T-helper 2 cell treated with Interferon-gamma antibody and Interleukin-4, amounts not matched to agents 5 μg/mL and 100 μg/mL, for 36 hours (primary cell): ENCODE measurements at regions not wholly inside any gene's neighbourhood (a gene's known extent, or its start where the extent isn't known, plus 50 kb on each side); places are given as distances from the start of the nearest gene placed in this dataset.

Source experiments
- DNase-seq: peaks from one replicate; pipeline ENCODE4 v3.0.0; 2021; ENCODE audit warnings: low spot score
- H3K27ac Mint-ChIP-seq: one replicate; pipeline ENCODE4 v1.8.0; 2021; ENCODE audit warnings: mild to moderate bottlenecking, mixed read lengths
- H3K27me3 Mint-ChIP-seq: one replicate; pipeline ENCODE4 v1.8.0; 2021; ENCODE audit warnings: low read depth, mixed read lengths
- H3K36me3 Mint-ChIP-seq: one replicate; pipeline ENCODE4 v1.8.0; 2021; ENCODE audit warnings: low read depth, mixed read lengths
- H3K4me1 Mint-ChIP-seq: one replicate; pipeline ENCODE4 v1.8.0; 2021; ENCODE audit warnings: low read depth, mixed read lengths
- H3K4me3 Mint-ChIP-seq: one replicate; pipeline ENCODE4 v1.8.0; 2022; ENCODE audit warnings: mild to moderate bottlenecking, moderate library complexity, mixed read lengths
- H3K9me3 Mint-ChIP-seq: one replicate; pipeline ENCODE4 v1.8.0; 2021; ENCODE audit warnings: mixed read lengths

DNA sequence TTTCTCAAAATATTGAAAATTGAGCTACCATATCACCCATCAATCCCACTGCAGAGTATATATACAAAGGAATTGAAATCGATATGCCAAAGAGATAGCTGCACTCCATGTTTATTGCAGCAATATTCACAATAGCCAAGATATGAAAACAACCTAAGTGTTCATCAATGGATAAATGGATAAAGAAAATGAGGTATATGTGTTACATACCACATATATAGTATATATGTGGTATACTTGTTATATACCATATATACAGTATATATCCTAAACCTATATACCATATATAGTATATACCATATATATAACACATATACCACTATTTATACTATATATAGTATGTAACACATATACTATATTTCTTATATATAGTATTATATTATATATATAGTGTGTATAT, 313.3 kb downstream of the ZNF608 start:
- no peaks in the 10 kb centered on the region for H3K4me1 Mint-ChIP-seq
- no peak overlapping the region for H3K27ac Mint-ChIP-seq
- no peak for DNase-seq
- no peaks in the 10 kb centered on the region for H3K27me3 Mint-ChIP-seq
- peaks cover 29% of the 10 kb centered on the region for H3K9me3 Mint-ChIP-seq
- H3K4me3 Mint-ChIP-seq, result no peak overlapping the region
- no peaks in the 10 kb centered on the region for H3K36me3 Mint-ChIP-seq

- Mint-ChIP-seq H3K9me3 (peaks cover 11% of the 10 kb centered on the region), H3K27ac (no peak overlapping the region), H3K36me3 (no peaks in the 10 kb centered on the region), H3K4me3 (no peak overlapping the region), H3K4me1 (no peaks in the 10 kb centered on the region), H3K27me3 (no peaks in the 10 kb centered on the region)
- DNase-seq, result no peak
These were observed 324.9 kb downstream of the ZNF608 start for GRCh38 chr5:124421584-124421983.

GRCh38 chr5:124420952-124421351, 325.5 kb downstream of the ZNF608 start:
- peaks cover 11% of the 10 kb centered on the region for H3K9me3 Mint-ChIP-seq
- no peaks in the 10 kb centered on the region for H3K36me3 Mint-ChIP-seq
- H3K27ac Mint-ChIP-seq, result no peak overlapping the region
- no peak overlapping the region for H3K4me3 Mint-ChIP-seq
- DNase-seq, result no peak
- no peaks in the 10 kb centered on the region for H3K27me3 Mint-ChIP-seq
- no peaks in the 10 kb centered on the region for H3K4me1 Mint-ChIP-seq

DNA sequence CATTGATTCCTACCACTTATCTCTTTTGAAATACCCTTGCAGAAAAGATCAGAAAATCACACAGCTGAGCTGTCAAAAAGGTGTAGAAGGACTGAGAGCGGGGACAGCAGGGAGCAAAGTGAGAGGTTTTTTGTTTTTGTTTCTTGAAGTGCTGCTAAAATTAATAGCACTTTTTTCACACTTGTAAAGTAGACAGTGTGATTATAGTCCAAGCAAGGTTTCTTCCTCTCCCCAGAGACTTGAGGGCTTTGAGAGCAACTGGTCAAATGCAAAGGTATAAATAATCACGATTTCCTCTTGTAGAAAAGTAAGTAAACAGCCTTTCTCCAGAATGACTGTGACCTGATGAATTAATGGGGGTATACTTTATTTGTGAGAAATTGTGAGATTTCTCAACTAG, 326.9 kb downstream of the ZNF608 start:
- Mint-ChIP-seq H3K4me3 (no peak overlapping the region), H3K4me1 (no peaks in the 10 kb centered on the region), H3K36me3 (no peaks in the 10 kb centered on the region), H3K9me3 (peaks cover 11% of the 10 kb centered on the region), H3K27ac (no peak overlapping the region), H3K27me3 (no peaks in the 10 kb centered on the region)
- no peak for DNase-seq

DNA sequence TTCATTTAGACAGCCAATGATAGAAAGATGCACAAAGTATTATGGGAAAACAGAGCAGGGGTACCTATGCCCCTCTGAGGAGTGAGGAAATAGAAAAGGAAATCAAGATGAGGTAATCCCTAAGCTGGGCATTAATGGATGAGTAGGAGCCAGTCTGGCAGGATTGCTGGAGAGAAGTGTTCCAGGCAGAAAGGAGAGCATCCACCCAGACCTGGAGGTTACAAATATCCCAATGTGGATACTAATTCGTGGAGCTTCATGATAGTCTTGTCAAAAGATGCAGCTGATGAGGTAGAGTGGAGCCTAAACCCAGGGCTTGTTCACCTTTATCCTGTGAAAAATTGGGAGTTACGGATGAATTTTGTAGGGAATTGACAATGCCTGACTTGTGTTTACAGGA, 328.0 kb downstream of the ZNF608 start:
- no peaks in the 10 kb centered on the region for H3K27me3 Mint-ChIP-seq
- H3K9me3 Mint-ChIP-seq, result peaks cover 11% of the 10 kb centered on the region
- no peak overlapping the region for H3K27ac Mint-ChIP-seq
- H3K4me3 Mint-ChIP-seq, result no peak overlapping the region
- H3K4me1 Mint-ChIP-seq, result no peaks in the 10 kb centered on the region
- DNase-seq, result no peak
- H3K36me3 Mint-ChIP-seq, result no peaks in the 10 kb centered on the region

- no peaks in the 10 kb centered on the region for H3K4me1 Mint-ChIP-seq
- no peak for DNase-seq
- H3K9me3 Mint-ChIP-seq, result peaks cover 8% of the 10 kb centered on the region
- H3K36me3 Mint-ChIP-seq, result no peaks in the 10 kb centered on the region
- H3K4me3 Mint-ChIP-seq, result no peak overlapping the region
- no peak overlapping the region for H3K27ac Mint-ChIP-seq
- no peaks in the 10 kb centered on the region for H3K27me3 Mint-ChIP-seq
These were observed 329.2 kb downstream of the ZNF608 start for GRCh38 chr5:124417196-124417595.

DNA sequence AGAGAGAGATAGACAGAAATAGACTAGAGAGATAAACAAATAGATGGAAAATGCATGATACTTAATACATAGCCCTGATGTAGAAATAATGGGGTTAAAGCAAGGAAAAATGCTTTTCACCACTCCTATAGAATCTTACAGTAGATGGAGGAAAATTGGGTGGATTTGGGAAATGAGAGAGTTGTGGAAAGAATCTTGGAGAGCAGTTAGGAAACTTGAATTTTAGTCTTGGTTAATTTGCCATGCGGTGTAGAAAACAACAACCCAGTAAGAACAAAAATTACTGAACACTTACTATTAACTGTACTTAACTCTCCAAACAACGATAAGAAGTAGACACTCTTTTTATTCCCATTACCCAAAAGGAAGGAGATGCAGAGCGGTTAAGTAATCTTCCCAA, 329.8 kb downstream of the ZNF608 start:
- no peak overlapping the region for H3K27ac Mint-ChIP-seq
- H3K4me3 Mint-ChIP-seq, result no peak overlapping the region
- H3K4me1 Mint-ChIP-seq, result no peaks in the 10 kb centered on the region
- H3K27me3 Mint-ChIP-seq, result no peaks in the 10 kb centered on the region
- H3K9me3 Mint-ChIP-seq, result peaks cover 4% of the 10 kb centered on the region
- DNase-seq, result no peak
- no peaks in the 10 kb centered on the region for H3K36me3 Mint-ChIP-seq

- H3K27ac Mint-ChIP-seq, result no peak overlapping the region
- DNase-seq, result no peak
- H3K9me3 Mint-ChIP-seq, result peaks cover under 1% of the 10 kb centered on the region
- no peaks in the 10 kb centered on the region for H3K4me1 Mint-ChIP-seq
- H3K36me3 Mint-ChIP-seq, result no peaks in the 10 kb centered on the region
- H3K4me3 Mint-ChIP-seq, result no peak overlapping the region
- H3K27me3 Mint-ChIP-seq, result no peaks in the 10 kb centered on the region
These were observed 331.5 kb downstream of the ZNF608 start for GRCh38 chr5:124414973-124415372.

- Mint-ChIP-seq H3K36me3 (no peaks in the 10 kb centered on the region), H3K9me3 (no peaks in the 10 kb centered on the region), H3K27me3 (no peaks in the 10 kb centered on the region), H3K4me1 (no peaks in the 10 kb centered on the region), H3K27ac (no peak overlapping the region), H3K4me3 (no peak overlapping the region)
- no peak for DNase-seq
These were observed 335.6 kb downstream of the ZNF608 start for GRCh38 chr5:124410539-124411488.

GRCh38 chr5:124408738-124409453, 337.5 kb downstream of the ZNF608 start:
- no peaks in the 10 kb centered on the region for H3K4me1 Mint-ChIP-seq
- no peaks in the 10 kb centered on the region for H3K27me3 Mint-ChIP-seq
- no peaks in the 10 kb centered on the region for H3K9me3 Mint-ChIP-seq
- no peak overlapping the region for H3K27ac Mint-ChIP-seq
- DNase-seq, result no peak
- no peaks in the 10 kb centered on the region for H3K36me3 Mint-ChIP-seq
- H3K4me3 Mint-ChIP-seq, result no peak overlapping the region

DNA sequence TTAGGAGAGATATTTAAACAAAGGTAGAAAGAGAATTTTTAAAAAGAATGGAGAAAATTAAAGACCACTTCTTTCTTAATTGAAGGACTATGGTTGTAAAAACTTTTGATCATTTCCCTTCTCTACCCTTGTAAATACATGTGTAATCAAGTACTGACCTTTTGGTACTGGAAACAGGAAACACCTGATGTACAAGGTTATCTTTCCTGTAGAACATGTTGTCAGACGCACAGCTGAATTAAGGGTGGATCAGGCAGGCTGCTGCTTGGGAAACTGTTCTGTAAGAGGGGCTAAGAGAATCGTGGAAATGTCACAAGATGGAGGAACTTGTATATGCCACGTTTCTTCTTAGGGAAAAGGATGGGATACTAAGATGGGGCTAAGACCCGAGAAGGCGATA, 341.6 kb downstream of the ZNF608 start:
- Mint-ChIP-seq H3K27me3 (no peaks in the 10 kb centered on the region), H3K36me3 (no peaks in the 10 kb centered on the region), H3K4me3 (no peak overlapping the region), H3K4me1 (no peaks in the 10 kb centered on the region), H3K27ac (no peak overlapping the region), H3K9me3 (no peaks in the 10 kb centered on the region)
- DNase-seq, result no peak

DNA sequence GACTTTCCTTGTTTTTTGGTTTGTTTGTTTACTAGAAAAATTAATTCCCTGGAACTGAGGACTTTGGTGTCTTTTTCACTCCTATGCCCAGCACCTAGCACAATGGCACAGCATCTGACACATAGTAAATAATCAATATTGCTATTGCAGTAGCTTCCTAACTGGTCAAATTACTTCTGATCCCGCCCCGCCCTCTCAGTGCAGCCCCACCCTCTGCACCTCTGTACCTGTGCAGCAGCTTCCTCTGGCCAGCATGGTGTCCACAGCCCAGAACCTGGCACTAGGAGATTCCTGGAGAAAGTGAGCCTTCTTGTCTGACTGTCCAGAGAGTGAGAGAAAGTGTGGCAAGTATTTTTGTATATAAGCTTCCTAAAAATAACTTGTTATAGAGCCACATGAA, 343.2 kb downstream of the ZNF608 start:
- Mint-ChIP-seq H3K27me3 (no peaks in the 10 kb centered on the region), H3K9me3 (no peaks in the 10 kb centered on the region), H3K4me1 (no peaks in the 10 kb centered on the region), H3K4me3 (no peak overlapping the region), H3K36me3 (no peaks in the 10 kb centered on the region), H3K27ac (no peak overlapping the region)
- DNase-seq, result no peak

DNA sequence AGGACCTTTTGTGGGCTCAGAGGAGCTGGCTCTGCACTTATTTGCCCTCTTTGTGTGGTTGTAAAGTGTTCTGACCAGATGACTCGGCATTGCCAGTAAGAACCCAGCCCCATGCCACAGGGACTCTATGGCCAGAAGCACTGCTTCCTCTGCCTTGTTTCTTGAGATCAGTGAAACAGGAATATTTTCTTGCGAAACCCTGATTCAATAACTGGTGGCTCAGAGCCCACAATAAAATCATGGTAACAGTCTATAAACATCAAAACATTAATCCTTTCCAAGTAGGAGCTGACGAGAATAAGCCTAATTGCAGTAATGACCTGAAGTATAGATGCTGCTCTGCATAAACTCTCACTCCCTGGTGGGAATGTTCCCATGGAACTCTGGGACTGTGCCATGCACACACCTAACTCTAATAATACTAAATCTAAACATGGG, 344.3 kb downstream of the ZNF608 start:
- no peaks in the 10 kb centered on the region for H3K4me1 Mint-ChIP-seq
- DNase-seq, result no peak
- H3K9me3 Mint-ChIP-seq, result no peaks in the 10 kb centered on the region
- no peak overlapping the region for H3K27ac Mint-ChIP-seq
- no peaks in the 10 kb centered on the region for H3K36me3 Mint-ChIP-seq
- H3K4me3 Mint-ChIP-seq, result no peak overlapping the region
- H3K27me3 Mint-ChIP-seq, result no peaks in the 10 kb centered on the region

GRCh38 chr5:124401476-124402143, 344.8 kb downstream of the ZNF608 start:
- H3K36me3 Mint-ChIP-seq, result no peaks in the 10 kb centered on the region
- no peaks in the 10 kb centered on the region for H3K4me1 Mint-ChIP-seq
- no peaks in the 10 kb centered on the region for H3K9me3 Mint-ChIP-seq
- no peaks in the 10 kb centered on the region for H3K27me3 Mint-ChIP-seq
- no peak overlapping the region for H3K4me3 Mint-ChIP-seq
- DNase-seq, result no peak
- no peak overlapping the region for H3K27ac Mint-ChIP-seq
